Stimulated activated CD4-positive, alpha-beta T cell treated with anti-CD3 and anti-CD28 coated beads, Interleukin-15, amount 100 ng/mL, for 24 hours (primary cell): ENCODE measurements at regions not wholly inside any gene's neighbourhood (a gene's known extent, or its start where the extent isn't known, plus 50 kb on each side); places are given as distances from the start of the nearest gene placed in this dataset.

Experiments used
- DNase-seq: peaks from one replicate; pipeline ENCODE4 v3.0.0-alpha.2; 2020

- DNase-seq = no peak
These were observed 120.9 kb upstream of the NECTIN1 start for GRCh38 chr11:119849872-119850271.

- no peak for DNase-seq
These were observed 118.9 kb upstream of the NECTIN1 start for GRCh38 chr11:119847853-119848252.

- no peak for DNase-seq
These were observed 117.4 kb upstream of the NECTIN1 start for GRCh38 chr11:119846374-119846773.

- no peak for DNase-seq
These were observed 116.8 kb upstream of the NECTIN1 start for GRCh38 chr11:119845756-119846155.

GRCh38 chr11:119845305-119845704, 116.3 kb upstream of the NECTIN1 start:
- DNase-seq = no peak

- no peak for DNase-seq
These were observed 115.8 kb upstream of the NECTIN1 start for GRCh38 chr11:119844808-119845207.

GRCh38 chr11:119843877-119844276, 114.9 kb upstream of the NECTIN1 start:
- no peak for DNase-seq

- DNase-seq = no peak
These were observed 113.7 kb upstream of the NECTIN1 start for GRCh38 chr11:119842731-119843130.

GRCh38 chr11:119839476-119840133, 110.6 kb upstream of the NECTIN1 start:
- DNase-seq = no peak

- peak; percentile 22 for DNase-seq
These were observed 106.8 kb upstream of the NECTIN1 start for GRCh38 chr11:119835753-119836152.

- DNase-seq = no peak
These were observed 103.4 kb upstream of the NECTIN1 start for GRCh38 chr11:119832202-119832935.

GRCh38 chr11:119831011-119831410, 102.0 kb upstream of the NECTIN1 start:
- DNase-seq = no peak

GRCh38 chr11:119830400-119830799, 101.4 kb upstream of the NECTIN1 start:
- no peak for DNase-seq

- no peak for DNase-seq
These were observed 100.4 kb upstream of the NECTIN1 start for GRCh38 chr11:119829402-119829801.

- no peak for DNase-seq
These were observed 99.8 kb upstream of the NECTIN1 start for GRCh38 chr11:119828819-119829218.

GRCh38 chr11:119828006-119828405, 99.0 kb upstream of the NECTIN1 start:
- DNase-seq = no peak

- DNase-seq = no peak
These were observed 98.1 kb upstream of the NECTIN1 start for GRCh38 chr11:119827113-119827512.

- DNase-seq = no peak
These were observed 94.1 kb upstream of the NECTIN1 start for GRCh38 chr11:119823077-119823476.

GRCh38 chr11:119816660-119817059, 87.7 kb upstream of the NECTIN1 start:
- no peak for DNase-seq

GRCh38 chr11:119814766-119815165, 85.8 kb upstream of the NECTIN1 start:
- DNase-seq = no peak

- DNase-seq = no peak
These were observed 81.7 kb upstream of the NECTIN1 start for GRCh38 chr11:119810478-119811232.

- no peak for DNase-seq
These were observed 80.3 kb upstream of the NECTIN1 start for GRCh38 chr11:119809346-119809745.

GRCh38 chr11:119808407-119809185, 79.6 kb upstream of the NECTIN1 start:
- no peak for DNase-seq
